Small intestine (tissue), 7 donors: ENCODE measurements at regions not wholly inside any gene's neighbourhood (a gene's known extent, or its start where the extent isn't known, plus 50 kb on each side); places are given as distances from the start of the nearest gene placed in this dataset.

ENCODE experiments used
- DNase-seq, 2 donors: peaks; one replicate each; pipeline versions ENCODE4 v3.0.0 to v3.0.0-alpha.2; 2013
- FAIRE-seq: peaks from 2 replicates; lab custom pipeline; 2012; peaks lifted over from hg19 to GRCh38; lab: Jason Lieb, UNC
- H3K27ac ChIP-seq, 3 donors: one replicate each; pipeline ENCODE4 v1.5.1; 2013; ENCODE audit warnings: low read length in 2 of 3, mild to moderate bottlenecking in 2 of 3, control low read depth in 1 of 3, inconsistent platforms in 1 of 3, low read depth in 1 of 3, moderate library complexity in 1 of 3
- H3K27me3 ChIP-seq, 3 donors: one replicate each; pipeline ENCODE4 v1.6.1; 2013; ENCODE audit warnings: low read length in 3 of 3, inconsistent platforms in 1 of 3; ENCODE audit not compliant: control insufficient read depth in 3 of 3, insufficient read depth in 3 of 3
- H3K36me3 ChIP-seq, 3 donors: one replicate each; pipeline ENCODE4 v1.6.1; 2013; ENCODE audit warnings: low read length in 3 of 3, inconsistent platforms in 1 of 3, low read depth in 1 of 3, mild to moderate bottlenecking in 1 of 3, moderate library complexity in 1 of 3; ENCODE audit not compliant: control insufficient read depth in 3 of 3, insufficient read depth in 2 of 3
- H3K4me1 ChIP-seq, 3 donors: one replicate each; pipeline ENCODE4 v1.6.1; 2013; ENCODE audit warnings: low read length in 2 of 3, inconsistent platforms in 1 of 3, low read depth in 1 of 3, mild to moderate bottlenecking in 1 of 3, moderate library complexity in 1 of 3; ENCODE audit not compliant: control insufficient read depth in 3 of 3, insufficient read depth in 2 of 3
- H3K4me3 ChIP-seq, 3 donors: one replicate each; pipeline ENCODE4 v1.5.1; 2013; ENCODE audit warnings: low read length in 3 of 3, control low read depth in 1 of 3, inconsistent platforms in 1 of 3, low read depth in 1 of 3, mild to moderate bottlenecking in 1 of 3, moderate library complexity in 1 of 3
- H3K9me3 ChIP-seq, 2 donors: one replicate each; pipeline ENCODE4 v1.6.1; 2013; ENCODE audit warnings: low read depth in 1 of 2, low read length in 1 of 2; ENCODE audit not compliant: control insufficient read depth in 2 of 2, insufficient read depth in 1 of 2
- WGBS, 3 donors: extraction: QIAGEN DNeasy Blood & Tissue Kit; methylation state at CpG; one replicate each; pipeline ENCODE4 v1.1.7; 2013; 5-methylcytosine and 5-hydroxymethylcytosine counted together
- donor health status: healthy with polysubstance abuse.
- donor health status: control.
- donor health status: control.
- donor health status: Bipolar disorder and iron deficiency.
- donor health status: healthy.

DNA sequence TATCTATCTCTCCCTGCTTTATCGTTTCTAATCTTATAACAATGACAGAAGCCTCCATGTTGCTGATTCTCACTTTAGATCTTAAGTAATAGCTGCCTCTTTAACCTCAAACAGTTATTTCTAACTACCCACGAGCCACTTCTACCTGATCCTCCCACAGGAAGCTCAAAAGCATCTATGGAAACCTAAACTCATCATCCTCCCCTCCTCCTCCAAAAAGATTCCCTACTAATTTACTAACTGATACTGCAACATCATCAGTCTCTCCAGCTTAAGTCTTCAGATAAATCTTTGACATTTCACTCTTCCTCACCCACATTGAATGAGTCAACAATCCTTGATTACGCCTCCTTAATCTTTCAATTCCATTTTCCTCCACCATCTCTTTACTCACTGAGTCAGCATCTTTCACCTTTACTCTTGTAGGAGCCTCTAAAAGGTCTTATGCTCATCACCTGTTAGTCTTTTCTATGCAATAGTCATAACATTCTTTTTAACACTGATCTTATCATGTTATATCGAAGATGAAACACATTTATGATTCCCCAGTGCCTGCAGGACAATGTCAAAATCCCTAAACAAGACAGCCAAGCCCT, 526.7 kb upstream of the CDH4 start:
- no peak overlapping the region for H3K4me3 ChIP-seq
- WGBS, 3 donors: 40 to 60% (median 44%) methylated on average over 4 of the region's 4 CpGs
- DNase-seq (no peak), FAIRE-seq (no peak)
- no peaks in the 10 kb centered on the region for H3K27me3 ChIP-seq
- H3K9me3 ChIP-seq: no peaks in the 10 kb centered on the region
- no peaks in the 10 kb centered on the region for H3K36me3 ChIP-seq
- H3K27ac ChIP-seq: no peak overlapping the region
- H3K4me1 ChIP-seq: no peaks in the 10 kb centered on the region

DNA sequence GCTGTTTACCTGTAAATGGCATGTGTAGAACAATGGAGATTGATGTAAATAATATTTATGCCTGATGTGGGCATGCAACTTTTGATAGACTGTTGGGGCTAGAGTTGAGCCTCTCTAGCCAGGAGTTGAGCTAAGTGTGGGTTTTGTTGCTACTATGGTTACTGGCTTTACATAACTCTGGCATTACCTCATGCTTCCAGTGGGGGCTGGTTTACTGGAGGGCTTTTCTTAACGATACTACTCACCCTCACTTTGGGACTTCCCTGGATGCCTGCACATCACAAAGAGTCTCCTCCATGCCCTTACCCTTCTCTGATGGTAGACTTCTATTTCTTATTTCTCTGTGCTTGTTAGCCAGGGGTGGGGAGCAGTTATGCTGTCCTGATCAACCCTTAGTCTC, 524.6 kb upstream of the CDH4 start:
- WGBS, 3 donors: 43 to 55% (median 46%) methylated on average over 1 of the region's 1 CpG
- H3K4me3 ChIP-seq: no peak overlapping the region
- H3K9me3 ChIP-seq: no peaks in the 10 kb centered on the region
- H3K27ac ChIP-seq: no peak overlapping the region
- H3K36me3 ChIP-seq: no peaks in the 10 kb centered on the region
- H3K27me3 ChIP-seq: no peaks in the 10 kb centered on the region
- DNase-seq (no peak), FAIRE-seq (no peak)
- no peaks in the 10 kb centered on the region for H3K4me1 ChIP-seq

DNA sequence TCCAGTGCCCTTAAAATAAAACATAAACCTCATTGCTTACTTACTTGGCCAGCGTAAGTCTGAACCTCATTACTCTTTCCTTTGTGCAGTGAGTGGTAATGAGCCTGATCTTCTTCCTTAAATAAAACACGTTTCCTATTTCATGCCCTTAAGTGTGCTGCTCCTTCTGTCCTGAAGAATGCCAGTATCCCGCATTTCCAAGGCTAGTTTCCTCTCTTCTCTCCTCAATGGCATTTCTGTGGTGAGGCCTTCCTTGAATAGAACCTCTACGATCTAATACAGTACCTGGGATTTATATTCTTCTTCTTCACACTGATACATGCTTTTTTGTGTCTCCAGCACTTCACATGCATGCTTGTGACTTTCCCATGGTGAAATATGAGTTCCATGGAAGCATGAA, 523.4 kb upstream of the CDH4 start:
- DNase-seq (no peak), FAIRE-seq (no peak)
- no peak overlapping the region for H3K27ac ChIP-seq
- H3K27me3 ChIP-seq: no peaks in the 10 kb centered on the region
- H3K9me3 ChIP-seq: no peaks in the 10 kb centered on the region
- H3K4me3 ChIP-seq: no peak overlapping the region
- H3K4me1 ChIP-seq: no peaks in the 10 kb centered on the region
- no peaks in the 10 kb centered on the region for H3K36me3 ChIP-seq
- 61 to 73% (median 70%) methylated on average over 4 of the region's 4 CpGs for WGBS, 3 donors

DNA sequence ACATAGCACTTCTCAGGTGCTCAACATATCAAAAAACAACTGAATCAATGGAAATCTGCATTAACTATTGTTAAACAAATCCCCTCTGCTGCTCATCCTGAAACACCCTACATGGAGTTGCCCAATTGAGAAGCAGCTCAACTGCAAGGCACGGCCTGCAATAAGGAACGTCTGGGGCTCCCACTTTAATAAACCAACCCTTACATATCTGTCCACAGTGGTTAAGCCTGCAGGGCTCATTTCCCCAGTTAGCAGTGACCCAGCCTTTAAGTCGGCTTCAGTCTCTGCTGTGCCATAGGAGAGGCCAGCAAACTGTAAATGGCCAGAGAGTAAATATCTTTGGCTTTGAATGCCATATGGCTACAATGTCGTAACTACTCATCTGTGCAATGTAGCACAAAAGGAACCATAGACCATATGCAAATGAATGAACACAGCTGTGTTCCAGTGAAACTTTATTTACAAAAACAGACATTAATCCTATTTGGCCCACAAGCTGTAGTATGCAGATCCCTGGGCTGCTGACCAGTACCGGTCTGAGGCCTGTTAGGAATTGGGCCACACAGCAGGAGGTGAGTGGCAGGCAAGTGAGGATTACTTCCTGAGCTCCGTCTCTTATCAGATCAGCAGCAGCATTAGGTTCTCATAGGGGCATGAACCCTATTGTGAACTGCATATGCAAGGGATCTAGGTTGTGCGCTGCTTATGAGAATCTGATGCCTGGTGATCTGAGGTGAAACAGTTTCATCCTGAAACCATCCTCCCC, 522.7 kb upstream of the CDH4 start:
- Histone ChIP-seq H3K9me3 (no peaks in the 10 kb centered on the region), H3K4me3 (no peak overlapping the region), H3K27me3 (no peaks in the 10 kb centered on the region), H3K4me1 (no peaks in the 10 kb centered on the region), H3K36me3 (no peaks in the 10 kb centered on the region), H3K27ac (no peak overlapping the region)
- DNase-seq: no peak
- no peak for FAIRE-seq
- 56 to 67% (median 57%) methylated on average over 7 of the region's 7 CpGs for WGBS, 3 donors

DNA sequence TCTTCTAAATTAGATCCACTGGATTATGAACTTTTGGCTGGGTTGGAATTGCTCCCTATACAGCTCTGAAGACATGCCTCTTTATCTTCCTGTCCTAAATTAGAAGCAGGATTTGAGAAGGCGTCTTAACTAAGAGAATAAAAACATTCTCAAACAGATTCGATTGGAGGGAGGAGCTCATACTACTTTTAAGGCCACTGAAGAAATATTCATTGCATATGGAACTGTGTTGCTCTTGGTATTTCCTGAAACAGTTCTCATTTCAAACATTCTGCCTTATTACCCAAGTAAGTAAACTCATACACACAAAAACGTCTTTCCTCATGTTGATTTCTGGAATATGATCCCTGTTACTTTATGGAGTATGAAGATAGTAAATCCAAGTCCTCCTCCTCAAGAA, 519.7 kb upstream of the CDH4 start:
- Histone ChIP-seq H3K9me3 (no peaks in the 10 kb centered on the region), H3K36me3 (no peaks in the 10 kb centered on the region), H3K27ac (no peak overlapping the region), H3K4me3 (no peak overlapping the region), H3K27me3 (no peaks in the 10 kb centered on the region), H3K4me1 (no peaks in the 10 kb centered on the region)
- DNase-seq: no peak
- 44 to 67% (median 66%) methylated on average over 3 of the region's 3 CpGs for WGBS, 3 donors
- no peak for FAIRE-seq

DNA sequence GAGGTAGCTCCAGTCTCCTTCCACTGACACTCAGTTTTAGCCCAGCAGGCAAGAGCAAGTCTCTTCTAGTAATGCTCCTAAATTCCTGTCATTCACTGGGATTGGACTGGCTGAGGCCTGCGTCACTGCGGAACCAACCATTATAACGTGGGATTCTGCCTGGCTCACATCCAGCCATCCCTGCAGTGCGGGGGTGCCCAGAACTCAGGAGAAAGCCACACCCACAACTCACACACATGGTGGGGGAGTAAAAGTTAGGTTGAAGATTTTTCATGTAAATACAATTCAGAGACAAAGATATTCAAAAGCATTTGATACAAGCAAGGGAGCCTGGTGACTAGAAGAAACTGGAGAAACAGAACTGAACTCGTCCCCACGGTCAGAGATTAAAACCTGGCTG, 504.0 kb upstream of the CDH4 start:
- no peaks in the 10 kb centered on the region for H3K36me3 ChIP-seq
- DNase-seq (no peak), FAIRE-seq (no peak)
- no peaks in the 10 kb centered on the region for H3K4me1 ChIP-seq
- no peaks in the 10 kb centered on the region for H3K9me3 ChIP-seq
- no peak overlapping the region for H3K4me3 ChIP-seq
- H3K27me3 ChIP-seq: no peaks in the 10 kb centered on the region
- WGBS, 3 donors: 73 to 79% (median 76%) methylated on average over 6 of the region's 6 CpGs
- H3K27ac ChIP-seq: no peak overlapping the region

DNA sequence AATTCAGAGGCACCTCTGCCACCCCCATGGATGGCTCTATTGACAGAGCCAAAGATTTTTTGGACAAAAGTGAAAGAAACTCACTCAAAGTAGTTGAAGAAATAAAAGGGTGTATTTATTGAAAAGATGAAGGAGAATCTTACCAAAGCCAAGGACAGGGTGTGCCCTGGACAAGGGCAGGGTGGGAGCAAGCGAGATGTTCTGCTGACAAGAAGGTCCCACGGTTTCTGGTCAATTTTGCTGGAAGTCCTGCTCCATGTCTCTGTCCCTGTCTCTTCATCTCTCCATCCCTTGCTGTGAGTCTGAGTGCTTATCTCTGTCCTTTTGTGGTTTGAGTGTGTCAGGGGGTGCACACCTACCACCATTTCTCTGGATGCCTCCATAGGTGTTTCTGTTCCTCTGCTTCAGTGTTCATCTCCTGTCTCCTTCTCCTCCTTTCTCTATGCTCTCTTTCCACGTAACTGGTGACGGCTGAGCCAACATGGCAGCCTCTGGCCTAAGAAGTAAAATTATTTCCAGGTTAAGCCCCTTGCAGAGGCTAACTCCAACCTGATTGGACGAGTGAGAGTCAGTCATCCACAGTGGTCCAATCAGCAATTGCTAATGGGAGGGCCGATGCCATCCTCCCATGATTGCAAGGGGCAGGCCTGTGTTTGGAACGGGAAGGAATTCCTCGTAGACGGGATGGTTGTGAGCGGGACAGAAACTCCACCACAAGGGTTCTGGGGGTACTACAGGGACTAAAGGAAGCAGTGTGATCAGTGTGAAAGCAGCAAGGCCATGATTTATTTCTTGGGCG, 502.1 kb upstream of the CDH4 start:
- H3K4me3 ChIP-seq: no peak overlapping the region
- no peak for FAIRE-seq
- 84 to 88% (median 87%) methylated on average over 11 of the region's 11 CpGs for WGBS, 3 donors

DNA sequence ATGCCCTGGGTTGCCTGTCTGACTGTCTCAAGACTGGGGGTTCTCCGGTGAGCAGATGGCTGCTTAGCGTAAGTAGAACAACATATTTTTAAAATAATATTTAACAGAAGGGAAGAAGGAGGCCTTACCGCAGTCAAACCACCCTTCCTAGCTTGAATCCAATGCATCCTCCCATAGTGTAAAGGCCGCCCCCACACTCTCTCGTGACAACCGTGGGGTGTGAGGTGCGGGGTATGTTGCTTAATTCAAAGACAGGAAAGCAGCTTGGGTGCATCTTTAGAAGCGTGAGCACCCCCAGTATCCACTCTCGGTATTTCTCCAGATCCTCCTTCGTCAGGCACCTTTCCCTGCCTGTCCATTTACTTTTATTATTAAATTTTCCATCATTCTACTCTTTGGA, 501.2 kb upstream of the CDH4 start:
- H3K4me1 ChIP-seq: no peaks in the 10 kb centered on the region
- H3K36me3 ChIP-seq: no peaks in the 10 kb centered on the region
- FAIRE-seq: no peak
- no peak overlapping the region for H3K4me3 ChIP-seq
- 85 to 86% (median 85%) methylated on average over 10 of the region's 10 CpGs for WGBS, 3 donors
- no peaks in the 10 kb centered on the region for H3K27me3 ChIP-seq
- no peak for DNase-seq
- H3K9me3 ChIP-seq: no peaks in the 10 kb centered on the region
- no peak overlapping the region for H3K27ac ChIP-seq

More for the DNA sequence above, 502.1 kb upstream of the CDH4 start:
- no peak for DNase-seq
- Histone ChIP-seq H3K9me3 (no peaks in the 10 kb centered on the region), H3K27ac (no peak overlapping the region), H3K27me3 (no peaks in the 10 kb centered on the region), H3K36me3 (no peaks in the 10 kb centered on the region), H3K4me1 (no peaks in the 10 kb centered on the region)
